Body of pancreas (tissue), 4 donors: ENCODE measurements at regions not wholly inside any gene's neighbourhood (a gene's known extent, or its start where the extent isn't known, plus 50 kb on each side); places are given as distances from the start of the nearest gene placed in this dataset.
A peak's percentile ranks its signal among the peaks of the same experiment; 100 is the strongest.

Source experiments
- ATAC-seq: fragments of 150-250 bp; one replicate; pipeline ENCODE4 v1.9.1; 2016
- DNase-seq, 4 donors: peaks; one replicate each; pipeline ENCODE4 v3.0.0-alpha.2; 2019
- H3K27ac ChIP-seq, 4 donors: fragments of 200-600 bp; sonication (generic); 1 replicate in 3 of 4; 2 replicates in 1 of 4; pipeline versions ENCODE4 v1.5.1 to v1.6.1; 2016 to 2019; ENCODE audit warnings: mild to moderate bottlenecking in 1 of 4, mixed read lengths in 1 of 4, moderate library complexity in 1 of 4
- H3K27me3 ChIP-seq, 2 donors: fragments of 200-600 bp; sonication (generic); one replicate each; pipeline ENCODE4 v1.6.0; 2016; ENCODE audit warnings: mild to moderate bottlenecking in 1 of 2
- H3K36me3 ChIP-seq, 2 donors: fragments of 200-600 bp; sonication (generic); replicated peaks in 1 of 2; 2 replicates each; pipeline ENCODE4 v1.5.1; 2016; ENCODE audit warnings: low read depth in 2 of 2; ENCODE audit not compliant: insufficient read depth in 1 of 2
- H3K4me1 ChIP-seq: fragments of 200-600 bp; sonication (generic); one replicate; pipeline ENCODE4 v1.6.0; 2016
- H3K4me3 ChIP-seq, 2 donors: fragments of 200-600 bp; sonication (generic); 1 replicate in 1 of 2; 2 replicates in 1 of 2; pipeline ENCODE4 v1.5.1; 2016 to 2019
- H3K9me3 ChIP-seq, 3 donors: fragments of 200-600 bp; sonication (generic); 1 replicate in 2 of 3; 2 replicates in 1 of 3; pipeline ENCODE4 v1.5.1; 2016
- POLR2A ChIP-seq, 3 donors: fragments of 450-650 bp; IDR thresholded peaks; one replicate each; pipeline ENCODE4 v1.6.1; 2016; ENCODE audit warnings: antibody characterized with exemption in 3 of 3, mild to moderate bottlenecking in 2 of 3
- WGBS, 2 donors: methylation state at CpG; one replicate each; pipeline ENCODE4 v1.1.5; 2017; 5-methylcytosine and 5-hydroxymethylcytosine counted together
- intact Hi-C: fragments of 100-400 bp; cut with DNase I; formaldehyde crosslinking; loops from one replicate; pipeline ENCODE4 v1.15.1; 2023
- TF ChIP-seq, protein P1 (sequence below), 7 experiments: fragments of 450-650 bp in 4 of 7; fragments of 200-600 bp in 3 of 7; sonication (generic) in 3 of 7; IDR thresholded peaks; one replicate each; pipeline ENCODE4 v1.5.1; 2016 to 2019; ENCODE audit warnings: antibody characterized with exemption in 7 of 7

DNA sequence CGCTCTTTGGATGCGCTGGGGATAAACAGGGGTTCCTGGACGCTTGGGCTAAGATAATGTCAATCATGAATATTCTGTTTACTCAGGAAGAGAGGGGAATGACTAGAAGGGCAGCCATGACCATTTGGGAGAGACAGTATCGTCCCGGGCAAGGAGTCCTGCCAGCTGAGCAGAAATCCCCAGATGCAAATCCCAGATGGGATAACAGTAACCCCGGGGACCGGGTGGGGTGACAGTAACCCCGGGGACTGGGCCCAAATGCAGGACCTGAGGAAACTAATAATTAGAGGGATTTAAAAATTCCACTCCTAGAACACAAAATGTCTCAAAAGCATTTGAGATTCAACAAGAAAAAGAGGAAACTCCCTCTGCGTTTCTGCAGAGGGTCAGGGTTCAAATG, 189.0 kb upstream of the PPP1R26 start:
- no peak for TF ChIP-seq POLR2A (IDR thresholded peaks at IDR 0.05)
- TF ChIP-seq, protein P1, sequence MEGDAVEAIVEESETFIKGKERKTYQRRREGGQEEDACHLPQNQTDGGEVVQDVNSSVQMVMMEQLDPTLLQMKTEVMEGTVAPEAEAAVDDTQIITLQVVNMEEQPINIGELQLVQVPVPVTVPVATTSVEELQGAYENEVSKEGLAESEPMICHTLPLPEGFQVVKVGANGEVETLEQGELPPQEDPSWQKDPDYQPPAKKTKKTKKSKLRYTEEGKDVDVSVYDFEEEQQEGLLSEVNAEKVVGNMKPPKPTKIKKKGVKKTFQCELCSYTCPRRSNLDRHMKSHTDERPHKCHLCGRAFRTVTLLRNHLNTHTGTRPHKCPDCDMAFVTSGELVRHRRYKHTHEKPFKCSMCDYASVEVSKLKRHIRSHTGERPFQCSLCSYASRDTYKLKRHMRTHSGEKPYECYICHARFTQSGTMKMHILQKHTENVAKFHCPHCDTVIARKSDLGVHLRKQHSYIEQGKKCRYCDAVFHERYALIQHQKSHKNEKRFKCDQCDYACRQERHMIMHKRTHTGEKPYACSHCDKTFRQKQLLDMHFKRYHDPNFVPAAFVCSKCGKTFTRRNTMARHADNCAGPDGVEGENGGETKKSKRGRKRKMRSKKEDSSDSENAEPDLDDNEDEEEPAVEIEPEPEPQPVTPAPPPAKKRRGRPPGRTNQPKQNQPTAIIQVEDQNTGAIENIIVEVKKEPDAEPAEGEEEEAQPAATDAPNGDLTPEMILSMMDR (IDR thresholded peaks at IDR 0.05), result no peak
- Histone ChIP-seq H3K4me3 (no peak overlapping the region), H3K4me1 (peaks cover 49% of the 10 kb centered on the region), H3K36me3 (no peaks in the 10 kb centered on the region), H3K9me3 (no peaks in the 10 kb centered on the region), H3K27me3 (no peaks in the 10 kb centered on the region), H3K27ac (peak overlapping the region in 2 of 4 donors; percentile 56 to 63)
- ATAC-seq, result no peak
- WGBS, 2 donors, result 45 to 50% methylated on average over 9 of the region's 9 CpGs
- intact Hi-C loops, result no loop called here
- DNase-seq, result no peak

DNA sequence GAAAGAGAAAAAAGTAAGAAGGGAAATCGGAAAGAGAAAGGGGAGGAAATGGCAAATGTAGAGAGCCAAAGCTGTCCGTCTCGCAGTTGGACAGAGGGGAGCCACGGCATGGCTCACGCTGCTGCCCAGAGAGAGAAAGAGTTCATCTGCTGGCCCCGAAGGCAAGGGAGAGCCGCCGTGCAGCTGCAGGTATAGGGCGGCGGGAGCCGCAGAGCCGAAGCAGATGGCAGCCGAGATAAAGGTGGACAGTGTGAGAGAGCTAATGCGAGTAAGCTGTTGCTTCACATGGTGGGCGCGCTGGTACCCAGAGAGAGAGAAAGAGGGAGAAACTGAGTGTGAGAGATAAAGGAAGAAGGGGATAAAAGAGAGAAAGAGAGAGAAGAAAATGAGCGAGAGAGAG, 188.4 kb upstream of the PPP1R26 start:
- Histone ChIP-seq H3K4me3 (no peak overlapping the region), H3K9me3 (no peaks in the 10 kb centered on the region), H3K27me3 (no peaks in the 10 kb centered on the region), H3K36me3 (no peaks in the 10 kb centered on the region), H3K27ac (peak overlapping the region in 3 of 4 donors; percentile 2 to 63 (median 56)), H3K4me1 (peaks cover 55% of the 10 kb centered on the region)
- no peak for TF ChIP-seq POLR2A (IDR thresholded peaks at IDR 0.05)
- TF ChIP-seq, protein P1 (IDR thresholded peaks at IDR 0.05), result peak in 1 of 7 experiments; percentile 4
- DNase-seq, result peak in 1 of 4 donors; percentile 35
- peak; percentile 30 for ATAC-seq
- intact Hi-C loops, result no loop called here
- 23 to 39% methylated on average over 17 of the region's 17 CpGs for WGBS, 2 donors

DNA sequence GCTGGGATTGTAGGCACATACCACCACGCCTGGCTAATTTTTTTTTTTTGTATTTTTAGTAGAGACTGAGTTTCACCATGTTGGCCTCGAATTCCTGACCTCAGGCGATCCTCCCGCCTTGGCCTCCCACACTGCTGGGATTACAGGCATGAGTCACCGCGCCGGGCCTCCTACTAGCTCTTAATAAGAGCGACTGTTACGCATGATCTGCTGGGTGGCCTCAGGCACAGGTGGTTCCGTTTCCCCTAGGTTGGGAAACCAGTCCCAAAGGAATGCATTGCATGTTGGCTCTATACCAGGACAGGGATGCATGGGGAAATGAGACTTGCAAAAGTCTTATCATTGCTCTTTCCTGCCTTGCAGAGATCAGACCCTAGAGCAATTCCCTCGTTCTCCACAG, 184.7 kb upstream of the PPP1R26 start:
- ATAC-seq (no peak), DNase-seq (peak in 1 of 4 donors; percentile 7)
- H3K36me3 ChIP-seq, result no peaks in the 10 kb centered on the region
- H3K27ac ChIP-seq, result peak overlapping the region in 1 of 4 donors; percentile 10
- no peak overlapping the region for H3K4me3 ChIP-seq
- no peaks in the 10 kb centered on the region for H3K9me3 ChIP-seq
- WGBS, 2 donors, result 89 to 95% methylated on average over 11 of the region's 11 CpGs
- peaks cover 68% of the 10 kb centered on the region for H3K4me1 ChIP-seq
- intact Hi-C loops, result no loop called here
- H3K27me3 ChIP-seq, result no peaks in the 10 kb centered on the region
- no peak for TF ChIP-seq POLR2A (IDR thresholded peaks at IDR 0.05)
- TF ChIP-seq, protein P1 (IDR thresholded peaks at IDR 0.05), result no peak

DNA sequence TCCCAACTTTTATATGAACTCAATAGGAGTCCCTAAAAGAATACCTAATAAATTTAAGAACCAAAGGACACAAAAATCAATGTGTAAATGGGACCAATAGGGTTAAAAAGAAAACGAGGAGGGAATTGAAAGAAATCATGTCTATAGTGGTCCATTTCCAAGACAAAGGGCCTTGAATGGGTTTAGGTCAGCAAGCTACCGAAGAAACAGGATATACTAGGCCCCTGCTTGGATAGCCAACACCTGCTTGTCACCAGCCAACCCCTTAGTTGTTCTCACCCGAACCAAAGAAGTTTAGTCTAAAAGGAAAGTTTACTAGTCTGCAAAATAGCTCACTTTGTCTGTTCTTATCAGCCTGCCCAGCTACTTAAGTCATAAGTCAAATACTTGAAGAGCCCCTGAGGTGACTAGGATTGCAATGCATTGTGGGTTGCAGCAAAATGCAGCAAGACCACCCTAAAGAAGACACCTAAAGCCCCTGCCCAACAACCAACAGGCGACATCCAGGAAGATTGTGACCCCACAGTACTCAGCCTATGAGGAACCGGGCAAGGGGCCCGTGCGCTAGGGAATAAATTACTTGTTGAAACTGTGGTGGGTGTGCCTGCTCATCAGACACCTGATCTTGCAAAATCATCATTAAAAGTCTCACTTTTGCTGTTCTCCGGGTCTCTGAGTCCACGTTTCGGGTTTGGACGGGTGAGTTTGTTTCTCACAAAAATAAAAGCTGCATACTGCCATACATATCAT, 183.9 kb upstream of the PPP1R26 start:
- no peak for TF ChIP-seq POLR2A (IDR thresholded peaks at IDR 0.05)
- TF ChIP-seq, protein P1 (IDR thresholded peaks at IDR 0.05), result no peak
- intact Hi-C loops, result no loop called here

More for the DNA sequence above, 183.9 kb upstream of the PPP1R26 start:
- H3K27ac ChIP-seq, result peak overlapping the region in 2 of 4 donors; percentile 10
- H3K4me3 ChIP-seq, result no peak overlapping the region
- 59% methylated on average over 11 of the region's 11 CpGs for WGBS, 2 donors
- ATAC-seq, result no peak
- no peaks in the 10 kb centered on the region for H3K27me3 ChIP-seq
- peaks cover 62% of the 10 kb centered on the region for H3K4me1 ChIP-seq
- H3K36me3 ChIP-seq, result no peaks in the 10 kb centered on the region
- no peak for DNase-seq
- H3K9me3 ChIP-seq, result no peaks in the 10 kb centered on the region
